GM19025 (cell line): ENCODE measurements at regions not wholly inside any gene's neighbourhood (a gene's known extent, or its start where the extent isn't known, plus 50 kb on each side); places are given as distances from the start of the nearest gene placed in this dataset.

Experiments
- ATAC-seq: cut with Tn5 transposase; IDR thresholded peaks from one replicate; pipeline ENCODE4 v1.9.1; 2021; ENCODE audit warnings: mild to moderate bottlenecking, low read depth, moderate library complexity; ENCODE audit not compliant: unreplicated experiment

- no peak for ATAC-seq
Measured at GRCh38 chr15:62940755-62941361, 101.7 kb upstream of the TPM1 start.

GRCh38 chr15:62941699-62942098, 100.8 kb upstream of the TPM1 start:
- ATAC-seq = no peak

- ATAC-seq = no peak
Measured at GRCh38 chr15:62942428-62942827, 100.1 kb upstream of the TPM1 start.

- ATAC-seq = no peak
Measured at GRCh38 chr15:62945063-62945462, 97.5 kb upstream of the TPM1 start.

GRCh38 chr15:62945760-62946159, 96.8 kb upstream of the TPM1 start:
- no peak for ATAC-seq

- no peak for ATAC-seq
Measured at GRCh38 chr15:62946940-62947339, 95.6 kb upstream of the TPM1 start.

GRCh38 chr15:62950462-62950931, 92.0 kb upstream of the TPM1 start:
- ATAC-seq = no peak

- no peak for ATAC-seq
Measured at GRCh38 chr15:62951481-62951880, 91.1 kb upstream of the TPM1 start.

- ATAC-seq = no peak
Measured at GRCh38 chr15:62953021-62953420, 89.5 kb upstream of the TPM1 start.

GRCh38 chr15:62953496-62954045, 89.0 kb upstream of the TPM1 start:
- ATAC-seq = no peak

- ATAC-seq = no peak
Measured at GRCh38 chr15:62957130-62957529, 85.4 kb upstream of the TPM1 start.

- no peak for ATAC-seq
Measured at GRCh38 chr15:62958528-62959363, 83.8 kb upstream of the TPM1 start.

GRCh38 chr15:62961134-62961533, 81.4 kb upstream of the TPM1 start:
- ATAC-seq = no peak

- no peak for ATAC-seq
Measured at GRCh38 chr15:62962101-62962995, 80.2 kb upstream of the TPM1 start.

- ATAC-seq = no peak
Measured at GRCh38 chr15:62964251-62964650, 78.3 kb upstream of the TPM1 start.

- no peak for ATAC-seq
Measured at GRCh38 chr15:62966294-62967078, 76.1 kb upstream of the TPM1 start.

- ATAC-seq = no peak
Measured at GRCh38 chr15:62968699-62969098, 73.8 kb upstream of the TPM1 start.

- no peak for ATAC-seq
Measured at GRCh38 chr15:62969442-62970089, 73.0 kb upstream of the TPM1 start.

GRCh38 chr15:62972814-62973213, 69.7 kb upstream of the TPM1 start:
- no peak for ATAC-seq
